HCT116 (cell line): ENCODE measurements at regions not wholly inside any gene's neighbourhood (a gene's known extent, or its start where the extent isn't known, plus 50 kb on each side); places are given as distances from the start of the nearest gene placed in this dataset.

Experiments
- CEBPB ChIP-seq: IDR thresholded peaks from 2 replicates; pipeline ENCODE4 v1.6.1; 2012; ENCODE audit warnings: low read depth
- EZH2 ChIP-seq: fragments of 200-600 bp; sonication (generic); IDR thresholded peaks from 2 replicates; pipeline ENCODE4 v1.6.1; 2017; ENCODE audit warnings: antibody characterized with exemption, mixed run types
- POLR2A ChIP-seq: IDR thresholded peaks from 2 replicates; pipeline ENCODE4 v1.7.0; 2011; ENCODE audit warnings: borderline replicate concordance; ENCODE audit not compliant: insufficient read depth, insufficient read length; ENCODE audit errors: extremely low read depth
- POLR2AphosphoS5 ChIP-seq: IDR thresholded peaks from 2 replicates; pipeline ENCODE4 v1.6.1; 2011; ENCODE audit warnings: mild to moderate bottlenecking, low read depth, low read length, moderate library complexity
- RAD21 ChIP-seq: IDR thresholded peaks from 2 replicates; pipeline ENCODE4 v1.6.1; 2012; ENCODE audit warnings: low read depth, mild to moderate bottlenecking
- SP1 ChIP-seq: IDR thresholded peaks from 2 replicates; pipeline ENCODE4 v1.6.1; 2012; ENCODE audit warnings: low read depth
- YY1 ChIP-seq: IDR thresholded peaks from 2 replicates; pipeline ENCODE4 v1.6.1; 2011; ENCODE audit warnings: low read length, low read depth, moderate library complexity, mild to moderate bottlenecking; ENCODE audit not compliant: insufficient replicate concordance; ENCODE audit errors: extremely low read depth
- ZFX ChIP-seq: fragments of 450-650 bp; IDR thresholded peaks from 2 replicates; pipeline ENCODE4 v1.6.1; 2017
- TF ChIP-seq, protein P1 (sequence below), 3 experiments: fragments of 200-600 bp in 1 of 3; sonication (generic) in 1 of 3; IDR thresholded peaks in 2 of 3; conservative IDR thresholded peaks in 1 of 3; 2 replicates each; pipeline ENCODE4 v1.5.1; 2012 to 2017; ENCODE audit warnings: low read depth in 2 of 3, low read length in 2 of 3, antibody characterized with exemption in 1 of 3, borderline replicate concordance in 1 of 3, control low read depth in 1 of 3, mild to moderate bottlenecking in 1 of 3, mixed read lengths in 1 of 3, mixed run types in 1 of 3, moderate library complexity in 1 of 3; ENCODE audit not compliant: insufficient read depth in 1 of 3
- TF ChIP-seq, protein P2 (sequence below): IDR thresholded peaks from 2 replicates; pipeline ENCODE4 v1.6.1; 2012
- TF ChIP-seq, protein P3 (sequence below): IDR thresholded peaks from 2 replicates; pipeline ENCODE4 v1.6.1; 2012; ENCODE audit warnings: low read depth

DNA sequence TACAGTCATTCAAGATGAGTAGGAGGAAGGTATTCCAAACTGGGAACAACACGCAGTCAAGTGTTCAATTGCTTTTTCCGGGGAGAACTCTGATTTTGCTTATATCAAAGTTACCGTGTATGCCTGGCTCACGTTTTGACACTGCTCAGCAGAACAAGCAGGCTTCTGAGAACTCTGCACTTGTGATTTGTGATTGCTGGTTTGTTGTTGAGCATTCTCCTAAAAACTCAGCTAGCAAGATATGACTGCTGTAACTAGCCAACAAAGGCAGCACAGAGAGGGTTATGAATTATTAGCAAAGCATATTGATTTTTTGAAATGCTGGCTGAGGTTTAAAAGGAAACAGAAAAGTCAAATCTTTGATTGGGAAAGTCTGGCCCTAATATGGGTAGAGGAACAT is 151.7 kb downstream of the ZPLD1 start:
- TF ChIP-seq ZFX (no peak), EZH2 (no peak), CEBPB (no peak), YY1 (no peak), RAD21 (no peak), SP1 (no peak), POLR2AphosphoS5 (no peak), POLR2A (no peak)
- TF ChIP-seq, protein P1, sequence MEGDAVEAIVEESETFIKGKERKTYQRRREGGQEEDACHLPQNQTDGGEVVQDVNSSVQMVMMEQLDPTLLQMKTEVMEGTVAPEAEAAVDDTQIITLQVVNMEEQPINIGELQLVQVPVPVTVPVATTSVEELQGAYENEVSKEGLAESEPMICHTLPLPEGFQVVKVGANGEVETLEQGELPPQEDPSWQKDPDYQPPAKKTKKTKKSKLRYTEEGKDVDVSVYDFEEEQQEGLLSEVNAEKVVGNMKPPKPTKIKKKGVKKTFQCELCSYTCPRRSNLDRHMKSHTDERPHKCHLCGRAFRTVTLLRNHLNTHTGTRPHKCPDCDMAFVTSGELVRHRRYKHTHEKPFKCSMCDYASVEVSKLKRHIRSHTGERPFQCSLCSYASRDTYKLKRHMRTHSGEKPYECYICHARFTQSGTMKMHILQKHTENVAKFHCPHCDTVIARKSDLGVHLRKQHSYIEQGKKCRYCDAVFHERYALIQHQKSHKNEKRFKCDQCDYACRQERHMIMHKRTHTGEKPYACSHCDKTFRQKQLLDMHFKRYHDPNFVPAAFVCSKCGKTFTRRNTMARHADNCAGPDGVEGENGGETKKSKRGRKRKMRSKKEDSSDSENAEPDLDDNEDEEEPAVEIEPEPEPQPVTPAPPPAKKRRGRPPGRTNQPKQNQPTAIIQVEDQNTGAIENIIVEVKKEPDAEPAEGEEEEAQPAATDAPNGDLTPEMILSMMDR (IDR thresholded peaks at IDR 0.05 in 2 of 3, conservative IDR thresholded peaks at IDR 0.05 in 1 of 3; ENCODE audit: borderline replicate concordance in 1 of 3, insufficient read depth in 1 of 3, low read depth in 2 of 3, low read length in 2 of 3): no peak
- TF ChIP-seq, protein P2, sequence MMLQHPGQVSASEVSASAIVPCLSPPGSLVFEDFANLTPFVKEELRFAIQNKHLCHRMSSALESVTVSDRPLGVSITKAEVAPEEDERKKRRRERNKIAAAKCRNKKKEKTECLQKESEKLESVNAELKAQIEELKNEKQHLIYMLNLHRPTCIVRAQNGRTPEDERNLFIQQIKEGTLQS: no peak
- TF ChIP-seq, protein P3, sequence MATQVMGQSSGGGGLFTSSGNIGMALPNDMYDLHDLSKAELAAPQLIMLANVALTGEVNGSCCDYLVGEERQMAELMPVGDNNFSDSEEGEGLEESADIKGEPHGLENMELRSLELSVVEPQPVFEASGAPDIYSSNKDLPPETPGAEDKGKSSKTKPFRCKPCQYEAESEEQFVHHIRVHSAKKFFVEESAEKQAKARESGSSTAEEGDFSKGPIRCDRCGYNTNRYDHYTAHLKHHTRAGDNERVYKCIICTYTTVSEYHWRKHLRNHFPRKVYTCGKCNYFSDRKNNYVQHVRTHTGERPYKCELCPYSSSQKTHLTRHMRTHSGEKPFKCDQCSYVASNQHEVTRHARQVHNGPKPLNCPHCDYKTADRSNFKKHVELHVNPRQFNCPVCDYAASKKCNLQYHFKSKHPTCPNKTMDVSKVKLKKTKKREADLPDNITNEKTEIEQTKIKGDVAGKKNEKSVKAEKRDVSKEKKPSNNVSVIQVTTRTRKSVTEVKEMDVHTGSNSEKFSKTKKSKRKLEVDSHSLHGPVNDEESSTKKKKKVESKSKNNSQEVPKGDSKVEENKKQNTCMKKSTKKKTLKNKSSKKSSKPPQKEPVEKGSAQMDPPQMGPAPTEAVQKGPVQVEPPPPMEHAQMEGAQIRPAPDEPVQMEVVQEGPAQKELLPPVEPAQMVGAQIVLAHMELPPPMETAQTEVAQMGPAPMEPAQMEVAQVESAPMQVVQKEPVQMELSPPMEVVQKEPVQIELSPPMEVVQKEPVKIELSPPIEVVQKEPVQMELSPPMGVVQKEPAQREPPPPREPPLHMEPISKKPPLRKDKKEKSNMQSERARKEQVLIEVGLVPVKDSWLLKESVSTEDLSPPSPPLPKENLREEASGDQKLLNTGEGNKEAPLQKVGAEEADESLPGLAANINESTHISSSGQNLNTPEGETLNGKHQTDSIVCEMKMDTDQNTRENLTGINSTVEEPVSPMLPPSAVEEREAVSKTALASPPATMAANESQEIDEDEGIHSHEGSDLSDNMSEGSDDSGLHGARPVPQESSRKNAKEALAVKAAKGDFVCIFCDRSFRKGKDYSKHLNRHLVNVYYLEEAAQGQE: no peak
